ENCODE measurements at regions not wholly inside any gene's neighbourhood (a gene's known extent, or its start where the extent isn't known, plus 50 kb on each side); places are given as distances from the start of the nearest gene placed in this dataset.
A peak's percentile ranks its signal among the peaks of the same experiment; 100 is the strongest.

DNA sequence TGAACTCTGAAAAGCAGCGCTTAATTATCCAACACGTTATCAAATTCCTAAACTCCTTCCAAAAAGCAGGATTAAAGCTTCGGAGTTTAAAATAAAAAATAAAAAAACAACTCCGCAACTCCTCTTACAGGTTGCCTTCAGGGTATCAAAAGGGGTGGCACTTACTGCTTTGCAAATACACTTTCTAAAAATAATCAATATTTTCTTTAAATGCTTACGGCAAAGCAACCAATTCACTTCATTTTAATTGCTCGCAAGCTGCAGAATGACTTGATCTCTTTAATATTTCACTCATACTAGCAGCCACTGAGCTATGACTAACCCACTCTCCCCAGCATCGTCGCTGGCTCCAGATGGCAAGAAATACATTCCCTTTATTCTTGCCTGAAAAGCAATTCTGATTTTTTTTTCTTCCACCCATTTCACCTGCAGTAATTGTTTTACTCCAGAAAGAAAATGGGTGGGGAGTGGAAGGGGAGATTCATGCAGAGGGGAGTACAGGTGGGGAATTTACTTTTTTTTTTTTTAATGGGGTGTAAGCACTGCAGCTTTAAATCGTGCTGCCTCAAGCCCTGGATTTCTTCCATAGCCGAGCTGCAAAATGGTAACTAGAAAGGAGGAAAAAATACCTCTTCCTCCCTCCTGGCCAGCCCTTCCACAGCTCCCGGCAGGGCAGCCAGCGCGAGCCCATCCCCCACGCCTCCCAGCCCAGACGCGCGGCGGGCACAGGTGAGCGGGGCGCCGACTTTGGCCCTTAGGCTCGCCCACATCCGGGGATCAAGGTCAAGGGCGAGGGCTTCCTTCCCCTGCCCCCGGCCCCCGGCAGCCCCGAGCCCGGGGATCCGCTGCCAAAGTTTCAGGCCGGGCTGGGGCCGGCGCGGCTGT, 54.2 kb upstream of the FHIP2A start:
- Histone ChIP-seq H3K9me3 (ENCODE audit: control insufficient read depth, insufficient read depth, low read depth, low read length) (no peaks in the 10 kb centered on the region), H3K27ac (ENCODE audit: extremely low read depth, low read depth, low read length) (peak overlapping the region; percentile 74; the same call in 1 of the 2 replicates), H3K4me3 (ENCODE audit: low read depth, low read length) (peak overlapping the region; percentile 65), H3K36me3 (ENCODE audit: control insufficient read depth in 2 of 2, insufficient read depth in 1 of 2, low read length in 2 of 2) (no peaks in the 10 kb centered on the region), H3K4me1 (ENCODE audit: control insufficient read depth, insufficient read depth, low read length) (peaks cover 7% of the 10 kb centered on the region)
- ChIA-PET CTCF (interaction anchor here (0.6 to 1.0 kb wide), 4 partner anchors 19 to 1476 kb away, joined by 3 to 4 read pairs (median 3); no protein-coding TSS in a partner anchor), POLR2A (interaction anchor here (0.7 to 1.2 kb wide), 5 partner anchors 9 to 55 kb away, joined by 3 to 4 read pairs (median 3); no protein-coding TSS in a partner anchor)
- TF ChIP-seq ZFHX2 (tag by site-specific recombination; conservative IDR thresholded peaks at IDR 0.05), result peak; percentile 32; the same call in 1 of the 2 replicates
- TF ChIP-seq ZNF792 (tag by site-specific recombination; IDR thresholded peaks at IDR 0.05), result no peak
- no peak for TF ChIP-seq ZNF112 (tag by site-specific recombination; IDR thresholded peaks at IDR 0.05)
- no peak for TF ChIP-seq ZFP69B (tag by site-specific recombination; IDR thresholded peaks at IDR 0.05)
- peak; percentile 87 for TF ChIP-seq ZBTB8A (tag by site-specific recombination; IDR thresholded peaks at IDR 0.05)
- TF ChIP-seq ZXDB (tag by site-specific recombination; IDR thresholded peaks at IDR 0.05), result peak; percentile 79
- 0 out of 2 replicates have a peak, but pooled peaks have one; percentile 5 for TF ChIP-seq ZBTB1 (tag by site-specific recombination; IDR thresholded peaks at IDR 0.05)
- 0 out of 2 replicates have a peak, but pooled peaks have one; percentile 14 for TF ChIP-seq SP7 (tag by site-specific recombination; IDR thresholded peaks at IDR 0.05)
- TF ChIP-seq ZNF19 (tag by site-specific recombination; IDR thresholded peaks at IDR 0.05; ENCODE audit: low read depth), result no peak
- TF ChIP-seq ZNF677 (tag by site-specific recombination; IDR thresholded peaks at IDR 0.05), result no peak
- TF ChIP-seq, protein P1, sequence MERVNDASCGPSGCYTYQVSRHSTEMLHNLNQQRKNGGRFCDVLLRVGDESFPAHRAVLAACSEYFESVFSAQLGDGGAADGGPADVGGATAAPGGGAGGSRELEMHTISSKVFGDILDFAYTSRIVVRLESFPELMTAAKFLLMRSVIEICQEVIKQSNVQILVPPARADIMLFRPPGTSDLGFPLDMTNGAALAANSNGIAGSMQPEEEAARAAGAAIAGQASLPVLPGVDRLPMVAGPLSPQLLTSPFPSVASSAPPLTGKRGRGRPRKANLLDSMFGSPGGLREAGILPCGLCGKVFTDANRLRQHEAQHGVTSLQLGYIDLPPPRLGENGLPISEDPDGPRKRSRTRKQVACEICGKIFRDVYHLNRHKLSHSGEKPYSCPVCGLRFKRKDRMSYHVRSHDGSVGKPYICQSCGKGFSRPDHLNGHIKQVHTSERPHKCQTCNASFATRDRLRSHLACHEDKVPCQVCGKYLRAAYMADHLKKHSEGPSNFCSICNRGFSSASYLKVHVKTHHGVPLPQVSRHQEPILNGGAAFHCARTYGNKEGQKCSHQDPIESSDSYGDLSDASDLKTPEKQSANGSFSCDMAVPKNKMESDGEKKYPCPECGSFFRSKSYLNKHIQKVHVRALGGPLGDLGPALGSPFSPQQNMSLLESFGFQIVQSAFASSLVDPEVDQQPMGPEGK (tag by site-specific recombination; IDR thresholded peaks at IDR 0.05), result peak; percentile 65
- no peak for TF ChIP-seq ZNF747 (tag by site-specific recombination; IDR thresholded peaks at IDR 0.05)
- TF ChIP-seq HIC1 (tag by site-specific recombination; IDR thresholded peaks at IDR 0.05), result peak; percentile 58; the same call in 1 of the 2 replicates
- TF ChIP-seq, protein P2, sequence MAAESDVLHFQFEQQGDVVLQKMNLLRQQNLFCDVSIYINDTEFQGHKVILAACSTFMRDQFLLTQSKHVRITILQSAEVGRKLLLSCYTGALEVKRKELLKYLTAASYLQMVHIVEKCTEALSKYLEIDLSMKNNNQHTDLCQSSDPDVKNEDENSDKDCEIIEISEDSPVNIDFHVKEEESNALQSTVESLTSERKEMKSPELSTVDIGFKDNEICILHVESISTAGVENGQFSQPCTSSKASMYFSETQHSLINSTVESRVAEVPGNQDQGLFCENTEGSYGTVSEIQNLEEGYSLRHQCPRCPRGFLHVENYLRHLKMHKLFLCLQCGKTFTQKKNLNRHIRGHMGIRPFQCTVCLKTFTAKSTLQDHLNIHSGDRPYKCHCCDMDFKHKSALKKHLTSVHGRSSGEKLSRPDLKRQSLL (tag by site-specific recombination; IDR thresholded peaks at IDR 0.05), result no peak
- no peak for TF ChIP-seq ZNF660 (tag by site-specific recombination; IDR thresholded peaks at IDR 0.05)
- TF ChIP-seq, protein P3, sequence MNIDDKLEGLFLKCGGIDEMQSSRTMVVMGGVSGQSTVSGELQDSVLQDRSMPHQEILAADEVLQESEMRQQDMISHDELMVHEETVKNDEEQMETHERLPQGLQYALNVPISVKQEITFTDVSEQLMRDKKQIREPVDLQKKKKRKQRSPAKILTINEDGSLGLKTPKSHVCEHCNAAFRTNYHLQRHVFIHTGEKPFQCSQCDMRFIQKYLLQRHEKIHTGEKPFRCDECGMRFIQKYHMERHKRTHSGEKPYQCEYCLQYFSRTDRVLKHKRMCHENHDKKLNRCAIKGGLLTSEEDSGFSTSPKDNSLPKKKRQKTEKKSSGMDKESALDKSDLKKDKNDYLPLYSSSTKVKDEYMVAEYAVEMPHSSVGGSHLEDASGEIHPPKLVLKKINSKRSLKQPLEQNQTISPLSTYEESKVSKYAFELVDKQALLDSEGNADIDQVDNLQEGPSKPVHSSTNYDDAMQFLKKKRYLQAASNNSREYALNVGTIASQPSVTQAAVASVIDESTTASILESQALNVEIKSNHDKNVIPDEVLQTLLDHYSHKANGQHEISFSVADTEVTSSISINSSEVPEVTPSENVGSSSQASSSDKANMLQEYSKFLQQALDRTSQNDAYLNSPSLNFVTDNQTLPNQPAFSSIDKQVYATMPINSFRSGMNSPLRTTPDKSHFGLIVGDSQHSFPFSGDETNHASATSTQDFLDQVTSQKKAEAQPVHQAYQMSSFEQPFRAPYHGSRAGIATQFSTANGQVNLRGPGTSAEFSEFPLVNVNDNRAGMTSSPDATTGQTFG (tag by site-specific recombination; IDR thresholded peaks at IDR 0.05; ENCODE audit: borderline replicate concordance), result no peak
- peak; percentile 92 for TF ChIP-seq BCL6B (tag by site-specific recombination; IDR thresholded peaks at IDR 0.05)
- TF ChIP-seq ZNF530 (tag by site-specific recombination; IDR thresholded peaks at IDR 0.05; ENCODE audit: low read depth), result no peak
- TF ChIP-seq ZNF791 (tag by site-specific recombination; IDR thresholded peaks at IDR 0.05), result no peak
- TF ChIP-seq ZNF473 (tag by site-specific recombination; IDR thresholded peaks at IDR 0.05), result no peak
- TF ChIP-seq ZNF544 (tag by site-specific recombination; IDR thresholded peaks at IDR 0.05), result no peak
- no peak for TF ChIP-seq ZNF561 (tag by site-specific recombination; IDR thresholded peaks at IDR 0.05; ENCODE audit: borderline replicate concordance)
- TF ChIP-seq ZNF18 (tag by site-specific recombination; IDR thresholded peaks at IDR 0.05), result no peak
- TF ChIP-seq ZNF548 (tag by site-specific recombination; IDR thresholded peaks at IDR 0.05), result no peak
- no peak for TF ChIP-seq TRIM28 (IDR thresholded peaks at IDR 0.05; ENCODE audit: borderline replicate concordance, low read length)
- no peak for TF ChIP-seq KLF9 (tag by site-specific recombination; IDR thresholded peaks at IDR 0.05; ENCODE audit: low read depth)
- no peak for TF ChIP-seq ZNF169 (tag by site-specific recombination; IDR thresholded peaks at IDR 0.05)
